ENCODE measurements at regions not wholly inside any gene's neighbourhood (a gene's known extent, or its start where the extent isn't known, plus 50 kb on each side); places are given as distances from the start of the nearest gene placed in this dataset.

DNA sequence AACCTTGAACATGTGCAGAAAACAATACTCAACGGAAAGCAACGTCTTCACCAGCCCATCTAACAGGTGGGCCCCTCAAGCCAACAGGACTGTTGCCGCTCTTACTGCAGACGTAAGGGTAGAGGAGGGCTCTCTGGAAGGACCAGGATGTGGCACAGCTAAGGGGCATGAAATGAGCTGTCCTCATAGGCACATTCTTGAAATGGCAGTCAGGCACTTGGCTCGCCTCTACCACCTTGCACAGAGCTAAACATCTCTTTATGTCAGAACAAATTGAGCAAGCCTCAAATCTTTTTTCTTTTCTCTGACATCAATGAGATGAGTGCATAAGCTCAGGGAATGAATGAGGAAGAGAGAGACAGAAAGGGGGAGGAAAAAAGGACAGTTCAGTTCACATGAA, 86.4 kb upstream of the ESRRG start:
- Histone ChIP-seq H3K4me1 (ENCODE audit: control insufficient read depth in 1 of 2, insufficient read depth in 2 of 2, low read length in 2 of 2) (no peaks in the 10 kb centered on the region), H3K4me3 (ENCODE audit: low read depth in 1 of 2, low read length in 2 of 2) (no peak overlapping the region), H3K36me3 (ENCODE audit: control insufficient read depth in 1 of 2, insufficient read depth in 2 of 2, low read length in 2 of 2) (no peaks in the 10 kb centered on the region), H3K9me3 (ENCODE audit: control insufficient read depth in 1 of 2, low read length in 2 of 2) (no peaks in the 10 kb centered on the region), H3K27ac (ENCODE audit: low read length) (no peak overlapping the region), H3K27me3 (ENCODE audit: low read depth, low read length) (no peaks in the 10 kb centered on the region)

DNA sequence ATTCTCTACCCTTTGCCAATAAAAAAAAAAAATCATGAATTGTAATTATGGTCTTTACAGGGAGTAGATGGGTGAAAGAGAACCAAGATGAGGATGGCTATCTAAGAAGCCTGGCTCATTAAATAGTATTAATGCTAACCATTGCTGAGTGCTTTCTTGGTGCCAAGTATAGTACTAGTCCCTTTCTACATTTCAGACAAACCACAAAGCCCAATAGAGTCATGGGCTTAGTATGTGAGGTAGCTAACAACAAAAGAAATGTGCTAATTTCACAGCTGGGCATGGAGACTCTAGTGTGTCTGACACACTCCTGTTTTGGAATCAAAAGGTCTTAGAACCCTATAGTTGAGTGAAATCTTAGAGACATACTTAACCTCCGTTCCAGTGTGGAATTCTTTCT, 84.5 kb upstream of the ESRRG start:
- Histone ChIP-seq H3K36me3 (ENCODE audit: control insufficient read depth in 1 of 2, insufficient read depth in 2 of 2, low read length in 2 of 2) (no peaks in the 10 kb centered on the region), H3K9me3 (ENCODE audit: control insufficient read depth in 1 of 2, low read length in 2 of 2) (no peaks in the 10 kb centered on the region), H3K27me3 (ENCODE audit: low read depth, low read length) (no peaks in the 10 kb centered on the region), H3K27ac (ENCODE audit: low read length) (no peak overlapping the region), H3K4me1 (ENCODE audit: control insufficient read depth in 1 of 2, insufficient read depth in 2 of 2, low read length in 2 of 2) (no peaks in the 10 kb centered on the region), H3K4me3 (ENCODE audit: low read depth in 1 of 2, low read length in 2 of 2) (no peak overlapping the region)

DNA sequence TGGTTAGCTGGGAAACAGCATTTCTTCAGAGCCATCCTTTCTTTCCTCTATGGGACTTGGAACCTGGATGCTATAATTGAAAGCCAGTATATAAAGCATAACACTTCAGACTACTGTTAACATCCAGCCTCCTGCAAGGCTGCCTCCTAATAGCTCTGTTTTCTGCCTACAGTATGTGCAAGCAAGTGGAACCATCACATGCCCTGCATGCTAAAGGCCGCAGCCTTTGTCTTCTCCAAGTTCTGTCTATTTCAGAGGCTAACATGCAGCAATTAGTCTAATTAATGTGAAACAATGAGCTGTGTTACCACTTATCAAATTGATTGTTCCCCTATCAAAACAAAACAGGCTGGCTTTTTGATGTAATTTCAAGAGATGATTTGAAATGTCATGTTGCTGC, 82.7 kb upstream of the ESRRG start:
- no peaks in the 10 kb centered on the region for H3K4me1 ChIP-seq (ENCODE audit: control insufficient read depth in 1 of 2, insufficient read depth in 2 of 2, low read length in 2 of 2)
- no peak overlapping the region for H3K27ac ChIP-seq (ENCODE audit: low read length)
- no peak overlapping the region for H3K4me3 ChIP-seq (ENCODE audit: low read depth in 1 of 2, low read length in 2 of 2)
- no peaks in the 10 kb centered on the region for H3K9me3 ChIP-seq (ENCODE audit: control insufficient read depth in 1 of 2, low read length in 2 of 2)
- H3K36me3 ChIP-seq (ENCODE audit: control insufficient read depth in 1 of 2, insufficient read depth in 2 of 2, low read length in 2 of 2) = no peaks in the 10 kb centered on the region
- no peaks in the 10 kb centered on the region for H3K27me3 ChIP-seq (ENCODE audit: low read depth, low read length)

DNA sequence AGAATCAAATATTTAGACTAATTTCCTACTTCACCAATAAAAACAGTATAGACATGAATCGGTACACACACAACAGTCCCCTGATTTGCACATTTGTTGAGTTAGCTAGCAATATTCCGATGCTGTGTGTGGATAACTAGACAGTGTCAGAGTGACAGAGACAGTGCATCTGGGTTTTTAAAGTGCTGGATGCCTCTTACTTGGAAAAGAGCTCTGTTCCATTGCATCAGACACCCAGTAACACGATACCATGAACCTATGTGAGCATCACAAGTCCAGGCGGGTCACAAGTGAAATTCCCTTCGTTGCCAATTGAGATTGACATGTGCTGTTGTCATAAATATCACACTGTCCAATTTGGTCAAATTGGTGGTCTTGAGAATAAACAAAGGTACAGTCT, 82.0 kb upstream of the ESRRG start:
- no peaks in the 10 kb centered on the region for H3K36me3 ChIP-seq (ENCODE audit: control insufficient read depth in 1 of 2, insufficient read depth in 2 of 2, low read length in 2 of 2)
- no peak overlapping the region for H3K4me3 ChIP-seq (ENCODE audit: low read depth in 1 of 2, low read length in 2 of 2)
- no peak overlapping the region for H3K27ac ChIP-seq (ENCODE audit: low read length)
- no peaks in the 10 kb centered on the region for H3K4me1 ChIP-seq (ENCODE audit: control insufficient read depth in 1 of 2, insufficient read depth in 2 of 2, low read length in 2 of 2)
- H3K27me3 ChIP-seq (ENCODE audit: low read depth, low read length) = no peaks in the 10 kb centered on the region
- H3K9me3 ChIP-seq (ENCODE audit: control insufficient read depth in 1 of 2, low read length in 2 of 2) = no peaks in the 10 kb centered on the region

DNA sequence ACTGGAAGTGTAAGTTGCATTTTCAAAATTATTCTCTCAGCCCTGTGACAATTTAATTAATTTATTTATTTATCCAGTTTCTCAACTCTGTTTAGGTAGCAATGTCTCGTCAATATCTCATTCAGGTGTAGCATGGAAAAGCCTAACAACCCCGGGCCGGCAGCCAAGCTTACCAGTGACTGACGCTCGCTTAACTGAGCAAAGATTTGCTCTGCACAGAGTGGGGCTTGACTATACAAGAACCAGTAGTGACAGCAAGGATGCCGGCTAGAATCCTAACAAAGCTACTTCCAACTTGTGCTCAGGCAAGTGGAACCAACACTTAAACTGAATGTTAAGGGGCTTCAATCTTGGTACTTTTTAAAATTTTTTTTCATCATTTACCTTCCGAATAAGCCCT, 80.9 kb upstream of the ESRRG start:
- Histone ChIP-seq H3K27ac (ENCODE audit: low read length) (no peak overlapping the region), H3K4me1 (ENCODE audit: control insufficient read depth in 1 of 2, insufficient read depth in 2 of 2, low read length in 2 of 2) (no peaks in the 10 kb centered on the region), H3K4me3 (ENCODE audit: low read depth in 1 of 2, low read length in 2 of 2) (no peak overlapping the region)

DNA sequence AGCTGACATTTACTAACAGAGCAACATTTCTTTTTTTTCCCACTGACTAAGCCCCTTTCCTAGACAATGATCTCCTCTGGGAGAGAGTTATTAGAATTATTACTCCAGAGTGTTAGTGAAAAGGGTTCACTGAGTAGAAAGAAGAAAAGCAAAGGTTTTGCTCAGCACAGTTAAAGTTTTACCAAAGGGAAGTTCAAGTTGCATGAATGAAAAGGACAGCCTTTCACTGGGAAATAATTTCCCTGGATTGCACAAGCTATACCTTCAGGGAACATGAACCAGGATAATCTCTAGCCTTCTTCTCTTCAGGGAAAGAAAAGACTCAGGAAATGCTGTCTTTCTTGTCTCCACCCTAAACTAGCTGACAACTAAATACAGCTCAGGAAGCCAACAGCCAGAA, 71.4 kb upstream of the ESRRG start:
- Histone ChIP-seq H3K4me3 (ENCODE audit: low read depth in 1 of 2, low read length in 2 of 2) (no peak overlapping the region), H3K4me1 (ENCODE audit: control insufficient read depth in 1 of 2, insufficient read depth in 2 of 2, low read length in 2 of 2) (no peaks in the 10 kb centered on the region), H3K36me3 (ENCODE audit: control insufficient read depth in 1 of 2, insufficient read depth in 2 of 2, low read length in 2 of 2) (no peaks in the 10 kb centered on the region), H3K27ac (ENCODE audit: low read length) (no peak overlapping the region), H3K9me3 (ENCODE audit: control insufficient read depth in 1 of 2, low read length in 2 of 2) (no peaks in the 10 kb centered on the region), H3K27me3 (ENCODE audit: low read depth, low read length) (no peaks in the 10 kb centered on the region)

More for the DNA sequence above, 80.9 kb upstream of the ESRRG start:
- Histone ChIP-seq H3K9me3 (ENCODE audit: control insufficient read depth in 1 of 2, low read length in 2 of 2) (no peaks in the 10 kb centered on the region), H3K27me3 (ENCODE audit: low read depth, low read length) (no peaks in the 10 kb centered on the region), H3K36me3 (ENCODE audit: control insufficient read depth in 1 of 2, insufficient read depth in 2 of 2, low read length in 2 of 2) (no peaks in the 10 kb centered on the region)

DNA sequence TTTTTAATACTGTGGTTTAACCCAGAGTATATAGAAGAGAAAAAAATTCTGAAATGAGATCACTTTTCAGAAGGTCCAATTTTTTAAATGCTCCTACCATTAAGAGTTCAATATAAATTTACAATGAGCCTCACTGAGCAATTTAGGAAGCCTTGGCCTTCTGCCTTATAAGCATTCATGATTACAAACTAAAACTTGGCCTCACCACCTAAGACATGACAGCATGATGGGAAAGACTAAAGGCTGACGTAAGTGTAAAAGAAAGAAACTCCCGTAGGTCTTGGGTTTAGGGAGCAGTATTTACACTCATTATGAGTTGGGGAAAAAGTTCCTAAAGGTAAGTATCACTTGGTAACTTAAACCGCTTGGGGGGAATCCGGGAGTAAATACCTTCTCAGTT, 70.7 kb upstream of the ESRRG start:
- Histone ChIP-seq H3K27me3 (ENCODE audit: low read depth, low read length) (no peaks in the 10 kb centered on the region), H3K9me3 (ENCODE audit: control insufficient read depth in 1 of 2, low read length in 2 of 2) (no peaks in the 10 kb centered on the region), H3K4me1 (ENCODE audit: control insufficient read depth in 1 of 2, insufficient read depth in 2 of 2, low read length in 2 of 2) (no peaks in the 10 kb centered on the region), H3K27ac (ENCODE audit: low read length) (no peak overlapping the region), H3K36me3 (ENCODE audit: control insufficient read depth in 1 of 2, insufficient read depth in 2 of 2, low read length in 2 of 2) (no peaks in the 10 kb centered on the region), H3K4me3 (ENCODE audit: low read depth in 1 of 2, low read length in 2 of 2) (no peak overlapping the region)

DNA sequence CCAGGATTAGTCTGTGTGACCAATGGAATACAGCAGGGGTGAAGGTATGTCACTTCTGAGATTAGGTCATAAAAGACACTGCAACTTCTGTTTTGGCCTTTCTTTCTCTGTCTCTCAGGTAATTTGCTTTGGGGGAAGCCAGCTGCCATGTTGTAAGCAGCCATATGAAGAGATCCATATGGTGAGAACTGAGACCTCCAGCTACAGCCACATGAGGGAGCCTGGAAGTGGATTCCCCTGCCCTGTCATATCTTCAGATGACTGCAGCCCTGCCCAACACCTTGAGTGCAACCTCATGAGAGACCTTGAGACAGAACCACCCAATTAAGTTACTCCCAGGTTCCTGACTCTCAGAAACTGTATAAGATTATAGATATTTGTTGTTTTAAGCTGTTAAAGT, 70.1 kb upstream of the ESRRG start:
- no peaks in the 10 kb centered on the region for H3K36me3 ChIP-seq (ENCODE audit: control insufficient read depth in 1 of 2, insufficient read depth in 2 of 2, low read length in 2 of 2)
- no peak overlapping the region for H3K27ac ChIP-seq (ENCODE audit: low read length)
- no peak overlapping the region for H3K4me3 ChIP-seq (ENCODE audit: low read depth in 1 of 2, low read length in 2 of 2)
- no peaks in the 10 kb centered on the region for H3K4me1 ChIP-seq (ENCODE audit: control insufficient read depth in 1 of 2, insufficient read depth in 2 of 2, low read length in 2 of 2)
- H3K27me3 ChIP-seq (ENCODE audit: low read depth, low read length) = no peaks in the 10 kb centered on the region
- H3K9me3 ChIP-seq (ENCODE audit: control insufficient read depth in 1 of 2, low read length in 2 of 2) = no peaks in the 10 kb centered on the region

DNA sequence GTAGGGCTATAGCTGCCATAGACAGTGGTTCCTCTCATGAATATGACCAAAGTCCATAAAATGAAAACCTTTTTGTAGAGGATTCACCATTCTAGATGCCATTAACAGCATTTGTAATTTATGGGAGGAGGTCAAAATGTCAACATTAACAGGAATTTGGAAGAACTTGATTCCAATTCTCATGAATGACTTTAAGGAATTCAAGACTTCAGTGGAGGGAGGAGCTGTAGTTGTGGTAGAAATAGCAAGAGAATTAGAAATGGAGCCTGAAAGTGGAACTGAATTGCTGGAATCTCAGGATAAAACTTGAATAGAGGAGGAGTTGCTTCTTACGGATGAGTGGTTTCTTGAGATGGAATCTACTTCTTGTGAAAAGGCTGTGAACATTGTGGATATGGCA, 65.4 kb upstream of the ESRRG start:
- no peaks in the 10 kb centered on the region for H3K9me3 ChIP-seq (ENCODE audit: control insufficient read depth in 1 of 2, low read length in 2 of 2)
- peaks cover 0 to 8% of the 10 kb centered on the region in 2 donors for H3K4me1 ChIP-seq (ENCODE audit: control insufficient read depth in 1 of 2, insufficient read depth in 2 of 2, low read length in 2 of 2)
- H3K27ac ChIP-seq (ENCODE audit: low read length) = no peak overlapping the region
- H3K4me3 ChIP-seq (ENCODE audit: low read depth in 1 of 2, low read length in 2 of 2) = no peak overlapping the region
- no peaks in the 10 kb centered on the region for H3K27me3 ChIP-seq (ENCODE audit: low read depth, low read length)
- H3K36me3 ChIP-seq (ENCODE audit: control insufficient read depth in 1 of 2, insufficient read depth in 2 of 2, low read length in 2 of 2) = no peaks in the 10 kb centered on the region

DNA sequence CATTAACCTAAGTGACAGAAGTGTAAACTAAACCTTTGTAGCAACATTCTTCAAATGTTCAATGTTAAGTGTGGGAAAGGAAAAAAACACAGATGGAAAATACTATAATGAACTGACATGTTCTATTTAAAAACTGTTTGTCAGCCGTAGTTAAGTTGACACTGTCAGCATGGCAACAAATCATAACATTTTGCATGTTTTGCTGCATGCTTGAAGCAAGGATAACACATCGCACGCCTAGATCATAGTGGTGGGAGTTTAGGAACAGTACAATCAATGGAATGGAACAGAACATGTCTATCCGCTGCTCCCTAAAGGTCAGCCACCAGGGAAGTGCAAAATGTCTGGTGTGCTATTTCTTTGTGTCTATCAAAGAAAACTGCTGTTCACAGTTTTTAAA, 62.5 kb upstream of the ESRRG start:
- Histone ChIP-seq H3K27ac (ENCODE audit: low read length) (no peak overlapping the region), H3K36me3 (ENCODE audit: control insufficient read depth in 1 of 2, insufficient read depth in 2 of 2, low read length in 2 of 2) (no peaks in the 10 kb centered on the region), H3K9me3 (ENCODE audit: control insufficient read depth in 1 of 2, low read length in 2 of 2) (no peaks in the 10 kb centered on the region), H3K27me3 (ENCODE audit: low read depth, low read length) (no peaks in the 10 kb centered on the region), H3K4me1 (ENCODE audit: control insufficient read depth in 1 of 2, insufficient read depth in 2 of 2, low read length in 2 of 2) (peaks cover 0 to 8% of the 10 kb centered on the region in 2 donors), H3K4me3 (ENCODE audit: low read depth in 1 of 2, low read length in 2 of 2) (peak overlapping the region in 1 of 2 donors; percentile 11)

DNA sequence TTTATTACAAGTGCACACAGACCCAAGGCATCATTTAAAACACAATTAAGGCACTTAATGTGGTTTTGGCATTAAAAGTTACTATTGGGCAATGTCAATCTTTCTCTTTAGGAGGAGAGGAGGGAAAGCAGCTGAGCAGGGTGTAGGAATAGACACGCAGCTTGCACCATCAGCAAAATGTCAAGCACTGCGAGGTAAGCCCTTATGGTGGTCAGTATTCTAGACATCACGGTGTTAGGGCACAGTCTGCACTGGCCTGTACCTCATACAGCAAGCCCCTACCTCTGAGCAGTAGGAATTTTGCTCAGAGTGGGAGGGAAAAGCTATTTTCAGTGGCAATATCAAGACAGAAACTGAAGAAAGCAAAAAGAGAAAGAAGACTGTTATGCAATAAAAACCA, 62.0 kb upstream of the ESRRG start:
- H3K36me3 ChIP-seq (ENCODE audit: control insufficient read depth in 1 of 2, insufficient read depth in 2 of 2, low read length in 2 of 2) = no peaks in the 10 kb centered on the region
- H3K27ac ChIP-seq (ENCODE audit: low read length) = no peak overlapping the region
- no peaks in the 10 kb centered on the region for H3K27me3 ChIP-seq (ENCODE audit: low read depth, low read length)
- peak overlapping the region in 1 of 2 donors; percentile 11 for H3K4me3 ChIP-seq (ENCODE audit: low read depth in 1 of 2, low read length in 2 of 2)
- H3K9me3 ChIP-seq (ENCODE audit: control insufficient read depth in 1 of 2, low read length in 2 of 2) = no peaks in the 10 kb centered on the region
- H3K4me1 ChIP-seq (ENCODE audit: control insufficient read depth in 1 of 2, insufficient read depth in 2 of 2, low read length in 2 of 2) = peaks cover 0 to 8% of the 10 kb centered on the region in 2 donors

DNA sequence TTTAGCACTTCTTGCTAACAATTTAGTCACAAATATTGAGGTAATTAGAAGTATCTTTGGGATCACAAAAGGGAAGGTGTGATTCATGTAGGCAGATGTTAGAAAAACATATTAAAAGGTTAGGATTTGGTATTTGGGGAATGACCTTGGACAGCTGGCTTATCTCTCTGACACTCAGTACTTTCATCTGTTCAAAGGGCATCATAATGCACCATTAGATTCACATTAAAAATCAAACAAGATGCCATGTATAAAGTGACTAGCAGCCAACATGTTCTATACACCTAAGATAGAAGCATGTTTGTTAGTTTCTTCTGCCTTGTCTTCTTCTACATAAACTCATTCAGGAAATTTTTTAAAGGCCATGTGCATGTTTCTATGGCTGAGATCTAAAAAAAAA, 56.5 kb upstream of the ESRRG start:
- Histone ChIP-seq H3K27ac (ENCODE audit: low read length) (no peak overlapping the region), H3K9me3 (ENCODE audit: control insufficient read depth in 1 of 2, low read length in 2 of 2) (no peaks in the 10 kb centered on the region), H3K4me1 (ENCODE audit: control insufficient read depth in 1 of 2, insufficient read depth in 2 of 2, low read length in 2 of 2) (peaks cover 0 to under 1% of the 10 kb centered on the region in 2 donors), H3K27me3 (ENCODE audit: low read depth, low read length) (no peaks in the 10 kb centered on the region), H3K4me3 (ENCODE audit: low read depth in 1 of 2, low read length in 2 of 2) (no peak overlapping the region), H3K36me3 (ENCODE audit: control insufficient read depth in 1 of 2, insufficient read depth in 2 of 2, low read length in 2 of 2) (no peaks in the 10 kb centered on the region)

Data from muscle layer of duodenum (tissue), 2 donors.